ENCODE measurements at regions not wholly inside any gene's neighbourhood (a gene's known extent, or its start where the extent isn't known, plus 50 kb on each side); places are given as distances from the start of the nearest gene placed in this dataset.

GRCh38 chrX:20432048-20432447, 165.3 kb upstream of the RPS6KA3 start:
- no peak for TF ChIP-seq CTCF (IDR thresholded peaks at IDR 0.05)
- no peak for TF ChIP-seq POLR2A (IDR thresholded peaks at IDR 0.05)
